HG03442 (cell line): ENCODE measurements at regions not wholly inside any gene's neighbourhood (a gene's known extent, or its start where the extent isn't known, plus 50 kb on each side); places are given as distances from the start of the nearest gene placed in this dataset.
"Not testable (repeated sequence)": the region's sequence is repeated elsewhere in the genome, so short reads cannot be mapped to it uniquely, and the experiment has no call there.

Source experiments
- ATAC-seq: cut with Tn5 transposase; IDR thresholded peaks from one replicate; pipeline ENCODE4 v1.9.1; 2021; ENCODE audit warnings: mild to moderate bottlenecking, moderate library complexity; ENCODE audit not compliant: unreplicated experiment

DNA sequence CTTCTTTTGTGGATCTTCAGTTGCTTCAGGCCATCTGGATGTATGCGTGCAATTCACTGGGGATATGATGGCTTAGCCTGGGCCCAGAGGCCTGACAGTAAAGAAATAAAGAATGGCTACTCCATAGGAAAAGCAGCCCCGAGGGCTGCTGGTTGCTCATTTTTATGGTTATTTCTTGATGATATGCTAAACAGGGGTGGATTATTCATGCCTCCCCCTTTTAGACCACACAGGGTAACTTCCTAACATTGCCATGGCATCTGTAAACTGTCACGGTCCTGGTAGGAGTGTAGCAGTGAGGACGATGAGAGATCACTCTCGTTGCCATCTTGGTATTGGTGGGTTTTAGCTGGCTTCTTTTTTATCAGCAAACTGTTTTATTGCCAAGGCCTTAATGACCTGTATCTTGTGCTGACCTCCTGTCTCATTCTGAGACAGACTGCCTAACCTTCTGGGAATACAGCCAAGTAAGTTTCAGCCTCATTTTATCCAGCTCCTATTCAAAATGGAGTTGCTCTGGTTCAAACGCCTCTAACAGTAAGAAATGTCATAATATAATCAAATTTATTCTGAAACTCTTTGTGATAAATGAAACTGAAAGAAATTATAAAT is 60.5 kb downstream of the DSEL start:
- ATAC-seq: no peak

DNA sequence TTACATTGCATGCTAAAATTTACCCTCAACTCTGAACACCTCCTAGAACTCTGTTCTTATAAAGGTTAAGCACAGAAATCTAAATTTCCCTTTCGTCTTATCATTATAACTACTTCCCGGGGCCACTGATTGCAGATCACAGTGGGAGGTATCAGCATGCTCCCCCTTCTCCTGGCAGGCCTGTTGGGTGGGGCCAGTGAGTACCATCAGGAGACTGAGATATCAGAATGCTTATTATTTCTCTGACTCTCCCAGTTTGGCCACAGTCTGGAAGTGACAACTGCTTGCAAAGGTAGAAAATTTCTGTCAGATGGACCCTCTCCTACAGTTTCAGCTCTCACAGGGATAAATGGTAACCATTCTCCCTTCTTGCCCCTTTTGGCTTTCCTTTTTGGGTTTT is 62.6 kb downstream of the DSEL start:
- no peak for ATAC-seq

DNA sequence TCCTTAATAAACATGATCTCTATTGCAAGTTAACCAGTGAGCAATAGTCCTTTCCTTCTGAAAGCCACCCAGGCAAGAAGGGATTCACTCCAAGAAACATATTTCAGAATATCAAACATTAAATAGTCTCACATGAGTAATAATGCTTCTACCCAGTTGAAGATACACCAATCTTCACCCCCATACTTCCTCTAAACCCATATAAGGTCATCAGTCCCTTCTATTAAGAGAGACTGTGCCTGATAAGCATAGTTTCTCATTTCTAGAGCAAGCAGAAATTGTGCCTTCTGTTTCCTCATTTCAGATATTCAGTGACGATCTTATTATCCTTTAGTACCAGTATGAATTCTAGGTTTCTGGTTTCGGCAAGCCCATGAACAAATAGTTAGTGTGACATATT is 64.6 kb downstream of the DSEL start:
- ATAC-seq: no peak

DNA sequence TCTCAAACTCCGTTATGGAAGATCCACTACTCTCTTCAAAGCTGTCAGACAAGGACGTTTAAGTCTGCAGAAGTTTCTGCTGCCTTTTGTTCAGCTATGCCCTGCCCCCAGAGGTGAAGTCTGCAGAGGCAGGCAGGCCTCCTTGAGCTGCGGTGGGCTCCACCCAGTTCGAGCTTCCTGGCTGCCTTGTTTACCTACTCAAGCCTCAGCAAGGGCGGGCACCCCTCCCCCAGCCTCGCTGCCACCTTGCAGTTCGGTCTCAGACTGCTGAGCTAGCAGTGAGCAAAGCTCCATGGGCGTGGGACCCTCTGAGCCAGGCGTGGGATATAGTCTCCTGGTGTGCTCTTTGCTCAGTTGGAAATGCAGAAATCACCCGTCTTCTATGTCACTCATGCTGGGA is 65.4 kb downstream of the DSEL start:
- not testable (repeated sequence) for ATAC-seq

DNA sequence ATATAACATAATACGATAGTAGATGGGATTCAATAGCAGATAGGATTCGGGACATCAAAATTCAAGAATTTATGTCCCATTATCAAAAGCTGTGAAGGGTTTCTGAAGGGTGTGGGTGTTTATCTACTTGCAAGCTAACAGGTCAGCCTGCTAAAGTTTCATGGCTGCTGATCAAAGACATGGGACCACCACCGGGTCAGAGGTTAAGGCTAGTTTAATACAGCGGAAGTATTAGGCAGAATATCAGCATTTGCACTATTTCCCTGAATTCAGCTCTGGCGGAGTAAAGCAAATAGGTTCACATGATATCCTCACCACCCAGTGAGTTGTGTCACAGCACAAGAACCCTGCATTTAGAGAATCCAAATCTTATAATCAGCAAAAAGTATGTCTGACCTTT is 82.5 kb downstream of the DSEL start:
- no peak for ATAC-seq

DNA sequence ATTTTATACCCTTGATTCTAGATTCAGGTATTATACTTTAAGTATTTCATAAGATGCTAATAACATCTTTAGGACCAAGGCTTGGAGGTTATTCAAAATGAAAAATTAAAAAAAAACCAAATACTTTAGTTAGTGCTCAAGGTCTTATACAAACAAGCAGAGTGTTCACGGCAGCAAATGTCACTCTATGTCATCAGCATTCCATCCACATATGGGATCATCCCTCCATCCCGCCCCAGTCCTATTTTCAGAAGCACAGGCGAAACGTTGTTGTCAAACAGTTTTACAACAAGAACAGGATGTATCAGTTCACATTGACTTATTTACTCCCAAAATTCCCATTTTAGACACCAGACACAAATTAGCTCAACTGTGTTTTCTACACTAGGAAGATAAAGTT is 83.7 kb downstream of the DSEL start:
- no peak for ATAC-seq

DNA sequence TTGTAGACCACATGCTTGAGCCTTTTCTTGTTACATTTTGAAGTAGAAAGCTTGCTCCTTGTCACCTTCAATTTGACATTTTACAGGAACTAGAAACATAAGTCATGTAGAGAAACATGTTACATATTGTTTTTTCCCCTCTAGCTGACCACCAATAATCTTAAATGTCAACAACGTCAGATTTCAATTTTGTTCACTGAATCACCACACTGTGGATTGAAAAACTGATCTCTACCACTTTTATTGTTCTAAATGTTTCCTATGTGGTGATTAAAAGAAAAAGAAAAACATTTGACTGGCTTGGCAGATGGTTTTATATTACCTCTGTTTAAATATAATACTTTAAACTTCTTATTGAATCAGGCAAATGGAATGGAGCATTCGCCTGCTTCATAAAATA is 87.7 kb downstream of the DSEL start:
- ATAC-seq: no peak

DNA sequence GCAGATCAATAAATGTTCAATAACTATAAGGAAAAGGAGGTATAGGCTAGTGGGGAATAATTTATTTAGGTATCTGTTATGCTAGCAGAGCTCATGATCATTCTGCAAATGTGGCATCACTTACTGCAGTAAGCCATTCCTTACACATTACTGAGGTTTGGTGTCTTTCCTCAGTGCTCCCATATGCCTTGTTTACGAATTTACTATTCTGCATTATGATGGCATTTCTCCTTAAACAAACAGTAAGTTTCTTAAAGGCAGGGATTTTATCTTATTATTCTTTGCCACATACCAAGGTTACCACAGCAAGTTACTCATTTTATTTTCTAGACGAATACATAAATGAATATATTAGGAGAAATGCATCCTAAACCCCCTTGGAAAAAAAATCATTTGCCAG is 88.4 kb downstream of the DSEL start:
- ATAC-seq: no peak

DNA sequence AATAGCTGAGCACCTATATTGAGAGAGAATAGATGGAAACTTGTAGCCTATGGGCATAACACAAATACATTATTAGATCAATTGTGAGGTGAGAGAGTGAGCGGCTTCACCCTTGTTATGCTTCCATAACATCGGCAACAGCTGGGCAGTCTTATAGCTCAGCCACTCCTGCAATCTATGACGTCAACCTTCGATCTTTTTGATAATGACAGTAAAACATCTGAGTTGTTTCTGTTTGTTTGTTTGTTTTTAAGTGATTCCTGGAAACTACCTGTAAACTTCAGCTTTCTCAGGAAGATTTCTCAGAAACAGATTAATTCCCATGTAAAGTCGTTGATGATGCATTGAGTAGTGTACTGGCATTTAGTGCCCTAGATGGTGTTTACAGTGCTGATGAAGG is 90.0 kb downstream of the DSEL start:
- no peak for ATAC-seq

DNA sequence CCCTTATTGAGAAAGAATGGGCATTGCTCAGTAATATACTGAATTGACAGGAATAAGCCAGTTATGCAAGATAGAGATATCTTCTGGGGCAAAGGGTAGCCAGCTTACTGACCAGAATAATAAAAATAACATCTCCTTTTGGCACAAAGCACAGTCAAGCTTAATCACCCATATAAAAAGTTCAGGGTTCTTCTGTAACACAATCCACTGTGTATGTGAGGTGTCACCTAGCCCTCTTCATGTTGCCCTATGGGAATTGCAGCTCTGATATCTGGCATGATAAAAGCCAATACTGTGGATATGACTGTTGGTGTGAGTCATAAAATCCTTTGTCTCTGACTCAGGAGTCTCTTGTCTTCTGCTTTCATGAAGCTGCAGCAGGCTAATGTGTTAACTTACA is 90.8 kb downstream of the DSEL start:
- ATAC-seq: no peak

DNA sequence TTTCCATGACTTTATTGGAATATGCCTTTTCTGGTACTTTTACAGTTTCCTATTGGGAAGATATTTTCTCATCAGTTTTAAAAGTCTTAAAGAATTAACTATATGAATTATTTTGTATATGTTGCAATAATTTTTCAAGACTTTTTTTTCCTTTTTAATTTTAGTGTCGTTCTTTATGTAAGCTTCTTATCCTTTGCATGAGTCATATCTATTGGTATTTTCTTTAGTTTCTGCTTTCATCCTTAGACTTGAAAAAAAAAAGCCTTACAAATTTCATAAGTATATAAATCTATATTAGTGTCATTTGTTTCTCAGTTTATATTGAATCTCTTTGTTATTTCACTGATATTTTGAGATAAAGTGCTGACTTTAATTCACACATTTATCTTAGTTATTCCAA is 94.9 kb downstream of the DSEL start:
- no peak for ATAC-seq

DNA sequence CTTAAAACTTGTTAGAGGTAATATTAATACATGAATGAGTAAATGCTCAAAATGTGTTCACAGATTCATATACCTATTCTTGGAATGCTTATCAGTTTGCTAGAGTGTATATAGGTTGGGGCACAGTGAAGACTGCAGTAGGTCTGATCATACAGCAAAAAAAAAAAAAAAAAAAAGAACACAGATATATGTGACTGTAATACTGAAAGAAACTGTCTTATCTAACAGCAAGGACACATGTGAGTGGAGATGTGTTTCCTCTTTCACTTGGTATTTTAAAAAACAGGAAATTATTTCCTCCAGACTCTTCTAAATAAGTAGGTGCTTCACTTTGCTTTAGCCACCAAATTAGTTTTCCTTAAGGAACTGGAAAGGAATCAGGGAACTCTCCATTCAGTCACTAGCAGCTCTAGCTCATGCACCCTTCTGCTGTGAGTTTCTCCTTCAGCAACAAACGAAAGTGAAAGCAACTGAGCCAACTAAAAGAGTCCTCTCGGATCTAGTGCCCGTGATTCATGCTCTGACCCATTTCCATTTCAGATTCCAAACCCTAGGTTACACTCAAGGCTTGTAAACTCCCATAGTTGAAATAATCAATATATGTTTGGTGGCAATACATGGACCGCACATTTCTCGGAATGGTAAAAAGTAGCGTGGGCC is 98.5 kb downstream of the DSEL start:
- ATAC-seq: peak; percentile 91

DNA sequence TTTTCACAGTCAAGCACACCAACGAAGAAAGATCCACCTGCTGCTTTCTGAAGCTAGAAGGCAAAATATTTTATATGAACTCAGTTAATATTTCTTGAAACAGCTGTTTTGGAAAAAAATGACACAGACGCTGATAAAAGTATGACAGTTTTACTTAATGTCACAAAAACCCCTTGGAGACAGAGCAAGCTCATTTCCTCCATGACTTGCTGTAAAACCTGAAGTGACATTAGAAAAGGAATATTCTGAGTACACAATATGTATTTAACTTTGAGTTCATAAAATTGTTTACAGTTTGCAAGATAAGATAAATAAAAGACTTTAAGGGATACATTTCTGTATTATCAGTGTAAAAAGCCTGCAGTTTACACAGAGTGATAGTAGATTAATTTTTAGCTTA is 105.4 kb downstream of the DSEL start:
- no peak for ATAC-seq

DNA sequence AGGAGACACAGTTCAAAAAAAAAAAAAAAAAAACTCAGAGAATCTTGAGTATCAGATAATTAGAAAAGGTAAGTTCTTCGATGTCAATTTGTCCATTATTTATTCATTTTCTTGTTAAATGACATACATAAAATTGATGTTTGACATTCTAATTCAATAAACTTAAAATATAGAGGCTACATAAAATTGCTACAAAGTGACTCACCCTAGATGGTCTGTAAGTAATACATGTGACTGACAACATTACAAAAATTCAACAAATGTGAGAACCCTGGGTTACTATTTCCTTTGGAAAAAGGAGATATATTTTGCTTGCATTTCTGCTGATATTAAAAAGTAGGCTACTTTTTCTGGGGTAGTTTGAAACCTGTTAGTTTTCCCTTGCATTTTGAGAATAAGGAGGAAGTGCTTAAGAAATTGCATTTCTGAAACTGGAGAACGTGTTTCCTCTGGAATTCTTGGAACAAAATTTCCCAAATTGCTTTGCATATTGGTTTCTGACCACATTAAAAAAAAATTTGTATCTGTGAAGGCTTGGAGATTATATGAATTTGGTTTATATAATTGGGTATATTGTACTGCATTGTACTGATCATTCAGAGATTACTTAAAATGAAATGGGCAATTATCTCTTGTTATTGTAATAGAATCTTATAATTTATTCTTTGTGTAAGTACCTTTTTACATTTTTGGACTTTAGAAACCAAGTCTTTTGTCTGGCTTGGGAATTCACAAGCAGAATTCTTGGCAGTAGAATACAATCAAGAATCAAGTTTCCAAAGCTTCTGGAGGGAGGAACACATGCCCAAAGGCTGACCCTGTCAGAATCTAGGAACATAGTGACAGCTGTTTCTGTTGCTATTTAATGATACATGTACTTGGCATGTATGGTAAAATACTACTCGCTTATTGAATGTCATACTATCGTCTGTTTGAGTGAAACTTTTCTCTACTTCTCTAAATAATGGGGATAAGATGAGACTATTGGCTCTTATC is 106.1 kb downstream of the DSEL start:
- no peak for ATAC-seq

DNA sequence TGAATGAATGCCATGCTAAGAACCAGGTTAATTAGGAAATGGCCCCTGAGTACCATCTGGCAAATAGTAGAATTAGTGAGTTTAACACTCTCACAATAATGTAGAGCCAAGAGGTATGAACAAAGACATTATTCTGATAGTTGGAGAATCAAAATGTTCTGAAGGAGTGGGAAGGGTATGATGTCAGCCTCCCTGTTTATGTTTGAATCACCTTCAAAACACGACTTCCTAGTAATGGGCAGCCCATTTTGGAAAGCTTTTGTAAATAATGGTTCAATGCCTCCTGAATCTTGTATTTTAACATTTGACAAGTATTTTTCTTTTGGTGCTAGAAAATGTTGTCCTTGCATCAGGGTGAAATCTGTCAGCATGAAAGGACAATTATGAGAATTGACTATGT is 108.3 kb downstream of the DSEL start:
- no peak for ATAC-seq

DNA sequence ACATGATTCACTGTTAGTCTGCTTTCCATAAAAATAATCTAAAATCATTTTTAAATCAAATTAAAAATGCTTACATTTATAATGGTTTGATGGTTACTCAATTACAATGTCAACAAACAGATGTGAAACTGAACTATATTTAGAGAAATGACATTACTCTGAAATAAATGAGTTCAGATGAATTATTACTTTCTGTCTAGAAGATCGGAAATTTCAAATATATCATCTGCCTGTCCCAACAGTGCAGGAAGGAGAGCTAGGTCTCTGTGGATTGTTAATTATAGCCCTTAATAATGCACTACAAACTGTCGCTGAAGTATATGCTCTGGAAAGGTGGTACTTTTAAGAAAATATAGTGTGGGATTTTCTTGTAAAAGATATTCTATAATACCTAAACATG is 109.8 kb downstream of the DSEL start:
- no peak for ATAC-seq

DNA sequence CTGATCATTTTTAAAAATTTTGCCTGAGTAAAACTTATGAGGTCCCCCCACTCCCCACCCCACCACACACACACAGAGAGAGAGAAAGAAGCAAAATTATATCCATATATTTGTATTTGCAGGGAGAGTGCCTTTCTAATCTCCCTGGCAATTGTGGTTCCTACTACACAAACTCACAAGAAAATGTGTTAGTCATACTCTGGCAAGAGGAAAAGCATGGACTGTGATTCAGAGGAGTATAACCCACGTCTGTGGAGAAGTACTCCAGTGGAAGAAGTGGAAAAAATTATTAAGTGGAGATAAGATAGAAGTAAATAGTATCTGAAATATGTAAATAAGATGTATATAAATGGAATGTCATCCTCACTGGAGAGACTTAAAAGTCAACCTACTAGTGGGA is 114.0 kb downstream of the DSEL start:
- no peak for ATAC-seq

DNA sequence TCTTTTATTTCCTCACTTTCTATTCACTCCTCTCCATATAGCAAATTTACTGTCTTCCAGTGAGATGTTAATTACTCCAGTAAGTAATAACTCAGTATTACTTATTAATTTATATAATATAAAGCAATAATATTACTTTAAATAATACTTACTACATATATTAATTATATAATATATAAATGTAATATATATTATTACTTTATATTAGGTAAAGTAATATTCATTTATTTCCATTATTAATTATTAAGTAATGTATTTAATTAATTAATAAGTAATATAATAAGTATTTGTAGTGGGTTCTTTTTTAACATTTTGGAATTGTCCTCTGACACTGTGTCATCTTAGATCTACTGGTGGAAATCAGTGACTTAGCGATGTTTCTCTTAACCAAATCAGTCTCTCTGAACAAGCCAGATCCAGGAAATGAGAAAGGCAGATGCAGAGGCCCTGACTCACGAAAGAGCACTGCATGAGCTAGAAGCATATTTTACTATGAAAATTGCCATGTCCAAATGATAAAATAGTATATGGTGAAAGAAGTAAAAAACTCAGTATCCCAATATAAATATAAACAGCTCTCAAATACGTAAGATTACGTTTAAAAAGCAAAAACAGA is 115.9 kb downstream of the DSEL start:
- no peak for ATAC-seq

DNA sequence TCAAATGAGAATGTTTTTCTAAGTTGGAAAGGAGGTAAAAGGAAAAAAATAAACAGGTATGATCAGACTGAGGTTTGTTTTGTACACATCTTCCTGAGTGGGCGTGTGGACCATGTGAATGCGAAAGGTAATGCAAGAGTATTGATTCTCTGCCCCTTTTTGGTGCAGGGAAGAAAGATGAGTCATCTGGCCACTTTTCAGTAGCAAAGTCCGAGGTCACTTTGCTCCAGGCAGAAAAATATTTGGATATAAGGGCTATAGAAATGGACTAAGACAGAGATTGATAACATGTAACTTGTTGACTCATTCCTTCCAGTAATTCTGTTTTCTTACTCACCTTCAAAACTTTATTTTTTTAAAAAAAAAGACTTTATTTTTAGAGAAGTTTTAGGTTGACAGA is 130.5 kb downstream of the DSEL start:
- no peak for ATAC-seq

DNA sequence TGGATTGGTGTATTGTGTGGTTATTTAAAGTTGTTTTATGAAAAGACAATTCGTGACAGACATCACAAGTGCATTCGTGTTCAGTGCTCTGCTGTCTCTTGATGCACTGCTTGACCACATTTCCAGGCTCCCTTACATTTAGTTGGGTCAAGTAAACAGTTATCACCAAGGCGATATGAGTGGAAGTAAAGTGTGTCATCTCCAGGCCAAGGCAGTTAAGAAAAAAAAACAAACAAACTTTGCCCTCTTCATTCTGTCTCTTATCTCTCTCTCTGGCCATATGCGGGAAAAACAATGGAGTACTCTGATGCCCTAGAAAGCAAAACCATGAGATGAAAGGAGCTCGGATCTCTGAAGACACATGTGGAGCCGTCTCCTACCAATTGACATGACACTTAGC is 131.1 kb downstream of the DSEL start:
- ATAC-seq: no peak

DNA sequence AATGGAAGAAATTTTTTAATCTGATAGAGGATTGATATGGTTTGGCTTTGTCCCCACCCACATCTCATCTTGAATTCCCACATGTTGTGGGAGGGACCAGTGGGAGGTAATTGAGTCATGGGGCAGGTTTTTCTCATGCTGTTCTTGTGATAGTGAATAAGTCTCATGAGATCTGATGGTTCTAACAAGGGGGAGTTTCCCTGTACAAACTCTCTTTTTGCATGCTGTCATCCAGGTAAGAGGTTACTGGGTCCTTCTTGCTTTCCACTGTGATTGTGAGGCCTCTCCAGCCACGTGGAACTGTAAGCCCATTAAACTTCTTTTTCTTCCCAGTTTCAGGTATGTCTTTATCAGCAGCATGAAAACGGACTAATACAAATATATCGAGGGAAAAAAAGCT is 132.5 kb downstream of the DSEL start:
- ATAC-seq: not testable (repeated sequence)
